ENCODE measurements at regions not wholly inside any gene's neighbourhood (a gene's known extent, or its start where the extent isn't known, plus 50 kb on each side); places are given as distances from the start of the nearest gene placed in this dataset.

- TF ChIP-seq, protein P1, sequence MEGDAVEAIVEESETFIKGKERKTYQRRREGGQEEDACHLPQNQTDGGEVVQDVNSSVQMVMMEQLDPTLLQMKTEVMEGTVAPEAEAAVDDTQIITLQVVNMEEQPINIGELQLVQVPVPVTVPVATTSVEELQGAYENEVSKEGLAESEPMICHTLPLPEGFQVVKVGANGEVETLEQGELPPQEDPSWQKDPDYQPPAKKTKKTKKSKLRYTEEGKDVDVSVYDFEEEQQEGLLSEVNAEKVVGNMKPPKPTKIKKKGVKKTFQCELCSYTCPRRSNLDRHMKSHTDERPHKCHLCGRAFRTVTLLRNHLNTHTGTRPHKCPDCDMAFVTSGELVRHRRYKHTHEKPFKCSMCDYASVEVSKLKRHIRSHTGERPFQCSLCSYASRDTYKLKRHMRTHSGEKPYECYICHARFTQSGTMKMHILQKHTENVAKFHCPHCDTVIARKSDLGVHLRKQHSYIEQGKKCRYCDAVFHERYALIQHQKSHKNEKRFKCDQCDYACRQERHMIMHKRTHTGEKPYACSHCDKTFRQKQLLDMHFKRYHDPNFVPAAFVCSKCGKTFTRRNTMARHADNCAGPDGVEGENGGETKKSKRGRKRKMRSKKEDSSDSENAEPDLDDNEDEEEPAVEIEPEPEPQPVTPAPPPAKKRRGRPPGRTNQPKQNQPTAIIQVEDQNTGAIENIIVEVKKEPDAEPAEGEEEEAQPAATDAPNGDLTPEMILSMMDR (IDR thresholded peaks at IDR 0.05; ENCODE audit: low read depth, low read length, poor library complexity, severe bottlenecking) = no peak
- no peak for TF ChIP-seq EZH2phosphoT487 (IDR thresholded peaks at IDR 0.05; ENCODE audit: borderline replicate concordance, low read length)
Observed at GRCh38 chr3:178073366-178073765, 462.9 kb upstream of the KCNMB2 start.
